Liver (tissue), 8 donors: ENCODE measurements at regions not wholly inside any gene's neighbourhood (a gene's known extent, or its start where the extent isn't known, plus 50 kb on each side); places are given as distances from the start of the nearest gene placed in this dataset.

Experiments used
- DNase-seq: peaks from one replicate; pipeline ENCODE4 v3.0.0-alpha.2; 2017; ENCODE audit warnings: low spot score
- H3K27ac ChIP-seq, 2 donors: one replicate each; pipeline ENCODE4 v1.7.0; 2013; ENCODE audit warnings: inconsistent platforms in 2 of 2, low read length in 2 of 2, control low read depth in 1 of 2, low read depth in 1 of 2, mild to moderate bottlenecking in 1 of 2
- H3K27me3 ChIP-seq, 4 donors: one replicate each; pipeline versions ENCODE4 v1.6.1 to v1.7.0; 2013; ENCODE audit warnings: low read length in 3 of 4, inconsistent platforms in 1 of 4, mild to moderate bottlenecking in 1 of 4, moderate library complexity in 1 of 4; ENCODE audit not compliant: control insufficient read depth in 4 of 4, insufficient read depth in 4 of 4
- H3K36me3 ChIP-seq, 4 donors: one replicate each; pipeline versions ENCODE4 v1.6.1 to v1.7.0; 2013; ENCODE audit warnings: low read length in 3 of 4, mild to moderate bottlenecking in 3 of 4, low read depth in 1 of 4, moderate library complexity in 1 of 4; ENCODE audit not compliant: control insufficient read depth in 4 of 4, insufficient read depth in 3 of 4
- H3K4me1 ChIP-seq, 4 donors: one replicate each; pipeline versions ENCODE4 v1.6.1 to v1.7.0; 2013; ENCODE audit warnings: low read length in 3 of 4, mild to moderate bottlenecking in 3 of 4, moderate library complexity in 1 of 4; ENCODE audit not compliant: control insufficient read depth in 4 of 4, insufficient read depth in 4 of 4
- H3K4me3 ChIP-seq, 3 donors: one replicate each; pipeline versions ENCODE4 v1.6.1 to v1.7.0; 2013; ENCODE audit warnings: low read length in 3 of 3, control low read depth in 1 of 3, low read depth in 1 of 3, mild to moderate bottlenecking in 1 of 3
- H3K9ac ChIP-seq, 2 donors: one replicate each; pipeline ENCODE4 v1.7.0; 2013; ENCODE audit warnings: low read length in 2 of 2, mild to moderate bottlenecking in 2 of 2, moderate library complexity in 2 of 2, control low read depth in 1 of 2, low read depth in 1 of 2
- H3K9me3 ChIP-seq, 4 donors: one replicate each; pipeline versions ENCODE4 v1.6.1 to v1.7.0; 2013; ENCODE audit warnings: low read length in 3 of 4; ENCODE audit not compliant: control insufficient read depth in 4 of 4
- ATF3 ChIP-seq: IDR thresholded peaks from 2 replicates; pipeline ENCODE4 v1.6.1; 2016; ENCODE audit warnings: antibody characterized with exemption
- EGR1 ChIP-seq, 2 donors: IDR thresholded peaks; 2 replicates each; pipeline ENCODE4 v1.6.1; 2016 to 2018; ENCODE audit warnings: antibody characterized with exemption in 2 of 2, low read depth in 2 of 2
- FOXA1 ChIP-seq: IDR thresholded peaks from 2 replicates; pipeline ENCODE4 v1.6.1; 2016; ENCODE audit warnings: antibody characterized with exemption
- FOXA2 ChIP-seq: IDR thresholded peaks from 2 replicates; pipeline ENCODE4 v1.6.1; 2016; ENCODE audit warnings: antibody characterized with exemption
- GABPA ChIP-seq, 2 donors: IDR thresholded peaks in 1 of 2; conservative IDR thresholded peaks in 1 of 2; 2 replicates each; pipeline ENCODE4 v1.6.1; 2016; ENCODE audit warnings: antibody characterized with exemption in 2 of 2, mild to moderate bottlenecking in 1 of 2, moderate library complexity in 1 of 2
- HNF4A ChIP-seq, 2 donors: conservative IDR thresholded peaks; 2 replicates each; pipeline ENCODE4 v1.6.1; 2016; ENCODE audit warnings: antibody characterized with exemption in 2 of 2, mild to moderate bottlenecking in 2 of 2
- HNF4G ChIP-seq: IDR thresholded peaks from 2 replicates; pipeline ENCODE4 v1.6.1; 2016; ENCODE audit warnings: antibody characterized with exemption
- JUND ChIP-seq, 2 donors: IDR thresholded peaks; 2 replicates each; pipeline ENCODE4 v1.6.1; 2016; ENCODE audit warnings: antibody characterized with exemption in 2 of 2
- NR2F2 ChIP-seq: IDR thresholded peaks from 2 replicates; pipeline ENCODE4 v1.6.1; 2016; ENCODE audit warnings: antibody characterized with exemption
- RAD21 ChIP-seq, 2 donors: IDR thresholded peaks; 2 replicates each; pipeline ENCODE4 v1.6.1; 2016; ENCODE audit warnings: antibody characterized with exemption in 2 of 2, mild to moderate bottlenecking in 2 of 2
- REST ChIP-seq: IDR thresholded peaks from 2 replicates; pipeline ENCODE4 v1.6.1; 2016; ENCODE audit warnings: antibody characterized with exemption, mild to moderate bottlenecking
- RXRA ChIP-seq, 2 donors: IDR thresholded peaks; 2 replicates each; pipeline ENCODE4 v1.6.1; 2017 to 2018; ENCODE audit warnings: antibody characterized with exemption in 2 of 2, mild to moderate bottlenecking in 1 of 2
- SP1 ChIP-seq: IDR thresholded peaks from 2 replicates; pipeline ENCODE4 v1.6.1; 2018; ENCODE audit warnings: antibody characterized with exemption, mild to moderate bottlenecking
- TAF1 ChIP-seq: conservative IDR thresholded peaks from 2 replicates; pipeline ENCODE4 v1.6.1; 2016; ENCODE audit warnings: antibody characterized with exemption, mild to moderate bottlenecking
- YY1 ChIP-seq: IDR thresholded peaks from 2 replicates; pipeline ENCODE4 v1.6.1; 2016; ENCODE audit warnings: antibody characterized with exemption, mild to moderate bottlenecking
- WGBS: extraction: QIAGEN DNeasy Blood & Tissue Kit; methylation state at CpG from one replicate; pipeline ENCODE4 v1.1.7; 2013; 5-methylcytosine and 5-hydroxymethylcytosine counted together
- TF ChIP-seq, protein P1 (sequence below): IDR thresholded peaks from 2 replicates; pipeline ENCODE4 v1.6.1; 2016; ENCODE audit warnings: antibody characterized with exemption
- TF ChIP-seq, protein P2 (sequence below): fragments of 150-350 bp; IDR thresholded peaks from 2 replicates; pipeline ENCODE4 v1.5.1; 2017; ENCODE audit warnings: improper control_type of control experiment, low read depth, low read length; ENCODE audit not compliant: missing input control
- TF ChIP-seq, protein P3 (sequence below): IDR thresholded peaks from 2 replicates; pipeline ENCODE4 v1.6.1; 2016; ENCODE audit warnings: antibody characterized with exemption
- donor health status: healthy.
- donor health status: healthy.
- donor health status: healthy.
- donor health status: healthy.
- donor health status: healthy.

DNA sequence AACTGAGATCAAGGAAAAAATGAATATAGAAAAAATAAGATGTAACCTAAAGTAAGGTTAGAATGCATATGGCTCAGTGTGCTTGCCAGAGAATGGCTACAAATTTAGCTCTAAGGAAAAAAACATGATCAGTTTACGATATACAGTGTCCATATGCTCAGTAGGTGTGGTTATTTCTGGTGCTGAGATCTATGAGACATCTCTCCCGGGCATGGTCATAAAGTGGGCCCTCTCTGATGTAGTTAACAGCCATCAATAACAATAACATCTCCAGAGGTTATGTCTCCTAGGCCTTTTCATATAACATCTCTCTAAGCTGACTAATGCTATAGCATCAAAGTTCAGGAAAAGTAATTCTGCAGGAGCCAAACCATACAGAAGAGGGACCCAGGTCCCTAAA, 56.3 kb upstream of the UBE2E3 start:
- TF ChIP-seq NR2F2 (no peak), TAF1 (no peak), YY1 (no peak), GABPA (IDR thresholded peaks at IDR 0.05 in 1 of 2, conservative IDR thresholded peaks at IDR 0.05 in 1 of 2) (no peak), HNF4G (no peak), EGR1 (IDR thresholded peaks at IDR 0.05; ENCODE audit: low read depth in 2 of 2) (no peak), RAD21 (IDR thresholded peaks at IDR 0.05) (no peak), JUND (IDR thresholded peaks at IDR 0.05) (no peak), REST (no peak), FOXA2 (no peak), FOXA1 (no peak), RXRA (IDR thresholded peaks at IDR 0.05) (no peak), HNF4A (conservative IDR thresholded peaks at IDR 0.05) (no peak), SP1 (no peak), ATF3 (no peak)
- TF ChIP-seq, protein P1, sequence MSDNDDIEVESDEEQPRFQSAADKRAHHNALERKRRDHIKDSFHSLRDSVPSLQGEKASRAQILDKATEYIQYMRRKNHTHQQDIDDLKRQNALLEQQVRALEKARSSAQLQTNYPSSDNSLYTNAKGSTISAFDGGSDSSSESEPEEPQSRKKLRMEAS: no peak
- TF ChIP-seq, protein P2, sequence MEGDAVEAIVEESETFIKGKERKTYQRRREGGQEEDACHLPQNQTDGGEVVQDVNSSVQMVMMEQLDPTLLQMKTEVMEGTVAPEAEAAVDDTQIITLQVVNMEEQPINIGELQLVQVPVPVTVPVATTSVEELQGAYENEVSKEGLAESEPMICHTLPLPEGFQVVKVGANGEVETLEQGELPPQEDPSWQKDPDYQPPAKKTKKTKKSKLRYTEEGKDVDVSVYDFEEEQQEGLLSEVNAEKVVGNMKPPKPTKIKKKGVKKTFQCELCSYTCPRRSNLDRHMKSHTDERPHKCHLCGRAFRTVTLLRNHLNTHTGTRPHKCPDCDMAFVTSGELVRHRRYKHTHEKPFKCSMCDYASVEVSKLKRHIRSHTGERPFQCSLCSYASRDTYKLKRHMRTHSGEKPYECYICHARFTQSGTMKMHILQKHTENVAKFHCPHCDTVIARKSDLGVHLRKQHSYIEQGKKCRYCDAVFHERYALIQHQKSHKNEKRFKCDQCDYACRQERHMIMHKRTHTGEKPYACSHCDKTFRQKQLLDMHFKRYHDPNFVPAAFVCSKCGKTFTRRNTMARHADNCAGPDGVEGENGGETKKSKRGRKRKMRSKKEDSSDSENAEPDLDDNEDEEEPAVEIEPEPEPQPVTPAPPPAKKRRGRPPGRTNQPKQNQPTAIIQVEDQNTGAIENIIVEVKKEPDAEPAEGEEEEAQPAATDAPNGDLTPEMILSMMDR: no peak
- TF ChIP-seq, protein P3, sequence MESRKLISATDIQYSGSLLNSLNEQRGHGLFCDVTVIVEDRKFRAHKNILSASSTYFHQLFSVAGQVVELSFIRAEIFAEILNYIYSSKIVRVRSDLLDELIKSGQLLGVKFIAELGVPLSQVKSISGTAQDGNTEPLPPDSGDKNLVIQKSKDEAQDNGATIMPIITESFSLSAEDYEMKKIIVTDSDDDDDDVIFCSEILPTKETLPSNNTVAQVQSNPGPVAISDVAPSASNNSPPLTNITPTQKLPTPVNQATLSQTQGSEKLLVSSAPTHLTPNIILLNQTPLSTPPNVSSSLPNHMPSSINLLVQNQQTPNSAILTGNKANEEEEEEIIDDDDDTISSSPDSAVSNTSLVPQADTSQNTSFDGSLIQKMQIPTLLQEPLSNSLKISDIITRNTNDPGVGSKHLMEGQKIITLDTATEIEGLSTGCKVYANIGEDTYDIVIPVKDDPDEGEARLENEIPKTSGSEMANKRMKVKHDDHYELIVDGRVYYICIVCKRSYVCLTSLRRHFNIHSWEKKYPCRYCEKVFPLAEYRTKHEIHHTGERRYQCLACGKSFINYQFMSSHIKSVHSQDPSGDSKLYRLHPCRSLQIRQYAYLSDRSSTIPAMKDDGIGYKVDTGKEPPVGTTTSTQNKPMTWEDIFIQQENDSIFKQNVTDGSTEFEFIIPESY: no peak
- no peak overlapping the region for H3K4me3 ChIP-seq

More for the DNA sequence above, 56.3 kb upstream of the UBE2E3 start:
- H3K4me1 ChIP-seq: no peaks in the 10 kb centered on the region
- 74% methylated on average over 2 of the region's 2 CpGs for WGBS
- no peak overlapping the region for H3K27ac ChIP-seq
- H3K36me3 ChIP-seq: no peaks in the 10 kb centered on the region
- no peaks in the 10 kb centered on the region for H3K9me3 ChIP-seq
- H3K9ac ChIP-seq: no peak overlapping the region
- no peak for DNase-seq
- H3K27me3 ChIP-seq: no peaks in the 10 kb centered on the region
